ENCODE measurements at regions not wholly inside any gene's neighbourhood (a gene's known extent, or its start where the extent isn't known, plus 50 kb on each side); places are given as distances from the start of the nearest gene placed in this dataset.

DNA sequence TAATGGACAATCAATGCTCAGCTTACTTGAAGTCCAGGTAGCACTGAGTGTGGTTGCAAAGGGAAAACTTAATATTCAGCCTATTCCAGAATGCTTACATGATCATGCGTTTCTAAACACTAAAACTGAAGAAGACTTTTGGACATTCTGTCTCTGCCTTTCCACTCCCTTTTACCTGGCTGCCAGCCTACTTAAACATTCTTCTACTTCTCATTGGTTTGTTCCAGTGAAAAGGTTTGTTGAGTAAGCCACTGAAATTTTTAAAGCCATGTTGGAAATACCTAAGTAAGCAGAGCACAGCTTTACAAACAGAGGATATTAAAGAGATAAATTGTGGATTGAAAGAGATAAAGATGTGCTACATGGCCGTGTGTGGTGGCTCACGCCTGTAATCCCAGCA is 1280.8 kb upstream of the AUTS2 start:
- TF ChIP-seq, protein P1, sequence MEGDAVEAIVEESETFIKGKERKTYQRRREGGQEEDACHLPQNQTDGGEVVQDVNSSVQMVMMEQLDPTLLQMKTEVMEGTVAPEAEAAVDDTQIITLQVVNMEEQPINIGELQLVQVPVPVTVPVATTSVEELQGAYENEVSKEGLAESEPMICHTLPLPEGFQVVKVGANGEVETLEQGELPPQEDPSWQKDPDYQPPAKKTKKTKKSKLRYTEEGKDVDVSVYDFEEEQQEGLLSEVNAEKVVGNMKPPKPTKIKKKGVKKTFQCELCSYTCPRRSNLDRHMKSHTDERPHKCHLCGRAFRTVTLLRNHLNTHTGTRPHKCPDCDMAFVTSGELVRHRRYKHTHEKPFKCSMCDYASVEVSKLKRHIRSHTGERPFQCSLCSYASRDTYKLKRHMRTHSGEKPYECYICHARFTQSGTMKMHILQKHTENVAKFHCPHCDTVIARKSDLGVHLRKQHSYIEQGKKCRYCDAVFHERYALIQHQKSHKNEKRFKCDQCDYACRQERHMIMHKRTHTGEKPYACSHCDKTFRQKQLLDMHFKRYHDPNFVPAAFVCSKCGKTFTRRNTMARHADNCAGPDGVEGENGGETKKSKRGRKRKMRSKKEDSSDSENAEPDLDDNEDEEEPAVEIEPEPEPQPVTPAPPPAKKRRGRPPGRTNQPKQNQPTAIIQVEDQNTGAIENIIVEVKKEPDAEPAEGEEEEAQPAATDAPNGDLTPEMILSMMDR (IDR thresholded peaks at IDR 0.05) = no peak
- no peak for TF ChIP-seq POLR2A (IDR thresholded peaks at IDR 0.05)
